Natural killer cell (primary cell): ENCODE measurements at regions not wholly inside any gene's neighbourhood (a gene's known extent, or its start where the extent isn't known, plus 50 kb on each side); places are given as distances from the start of the nearest gene placed in this dataset.

Experiments
- ATAC-seq, 3 donors: fragments of 150-1000 bp in 2 of 3; fragments of 200-7000 bp in 1 of 3; cut with Tn5 transposase; 1 replicate in 1 of 3; 2 replicates in 2 of 3; pipeline ENCODE4 v1.10.0; 2021; ENCODE audit warnings: mild to moderate bottlenecking in 2 of 3, moderate library complexity in 2 of 3
- DNase-seq, 2 donors: peaks; one replicate each; pipeline versions ENCODE4 v3.0.0 to v3.0.0-alpha.2; 2013 to 2021; ENCODE audit warnings: mixed read lengths in 1 of 2
- H3K27ac ChIP-seq: one replicate; pipeline ENCODE4 v1.5.1; 2013; ENCODE audit warnings: mild to moderate bottlenecking, low read length
- H3K27me3 ChIP-seq: one replicate; pipeline ENCODE4 v1.6.1; 2013; ENCODE audit warnings: low read length; ENCODE audit not compliant: control insufficient read depth, insufficient read depth
- H3K36me3 ChIP-seq: one replicate; pipeline ENCODE4 v1.6.1; 2013; ENCODE audit warnings: low read length; ENCODE audit not compliant: control insufficient read depth, insufficient read depth
- H3K4me1 ChIP-seq: one replicate; pipeline ENCODE4 v1.6.1; 2013; ENCODE audit warnings: low read length; ENCODE audit not compliant: control insufficient read depth, insufficient read depth
- H3K4me3 ChIP-seq: one replicate; pipeline ENCODE4 v1.5.1; 2013; ENCODE audit warnings: low read length
- H3K9me3 ChIP-seq: one replicate; pipeline ENCODE4 v1.6.1; 2013; ENCODE audit warnings: low read length; ENCODE audit not compliant: control insufficient read depth, insufficient read depth
- H3K27ac Mint-ChIP-seq, 2 donors: one replicate each; pipeline ENCODE4 v1.8.0; 2022; ENCODE audit warnings: mild to moderate bottlenecking in 2 of 2, mixed read lengths in 2 of 2, moderate library complexity in 1 of 2
- H3K27me3 Mint-ChIP-seq, 2 donors: one replicate each; pipeline ENCODE4 v1.8.0; 2022; ENCODE audit warnings: low read depth in 2 of 2, mixed read lengths in 2 of 2
- H3K36me3 Mint-ChIP-seq: one replicate; pipeline ENCODE4 v1.8.0; 2022; ENCODE audit warnings: mixed read lengths
- H3K4me1 Mint-ChIP-seq, 2 donors: one replicate each; pipeline ENCODE4 v1.8.0; 2022; ENCODE audit warnings: mixed read lengths in 2 of 2
- H3K4me3 Mint-ChIP-seq: one replicate; pipeline ENCODE4 v1.8.0; 2022; ENCODE audit warnings: mild to moderate bottlenecking, moderate library complexity, mixed read lengths
- H3K9me3 Mint-ChIP-seq, 2 donors: one replicate each; pipeline ENCODE4 v1.8.0; 2022; ENCODE audit warnings: mixed read lengths in 2 of 2
- WGBS: methylation state at CpG from one replicate; pipeline ENCODE4 v1.1.7; 2013; ENCODE audit warnings: missing lambda C conversion rate; ENCODE audit not compliant: insufficient coverage; 5-methylcytosine and 5-hydroxymethylcytosine counted together
- intact Hi-C: fragments of 100-400 bp; cut with micrococcal nuclease; formaldehyde crosslinking; loops from one replicate; pipeline ENCODE4 v1.14.2; 2022
- TF ChIP-seq, protein P1 (sequence below): fragments of 200-600 bp; IDR thresholded peaks from one replicate; pipeline ENCODE4 v1.8.0; 2022; ENCODE audit warnings: antibody characterized with exemption

DNA sequence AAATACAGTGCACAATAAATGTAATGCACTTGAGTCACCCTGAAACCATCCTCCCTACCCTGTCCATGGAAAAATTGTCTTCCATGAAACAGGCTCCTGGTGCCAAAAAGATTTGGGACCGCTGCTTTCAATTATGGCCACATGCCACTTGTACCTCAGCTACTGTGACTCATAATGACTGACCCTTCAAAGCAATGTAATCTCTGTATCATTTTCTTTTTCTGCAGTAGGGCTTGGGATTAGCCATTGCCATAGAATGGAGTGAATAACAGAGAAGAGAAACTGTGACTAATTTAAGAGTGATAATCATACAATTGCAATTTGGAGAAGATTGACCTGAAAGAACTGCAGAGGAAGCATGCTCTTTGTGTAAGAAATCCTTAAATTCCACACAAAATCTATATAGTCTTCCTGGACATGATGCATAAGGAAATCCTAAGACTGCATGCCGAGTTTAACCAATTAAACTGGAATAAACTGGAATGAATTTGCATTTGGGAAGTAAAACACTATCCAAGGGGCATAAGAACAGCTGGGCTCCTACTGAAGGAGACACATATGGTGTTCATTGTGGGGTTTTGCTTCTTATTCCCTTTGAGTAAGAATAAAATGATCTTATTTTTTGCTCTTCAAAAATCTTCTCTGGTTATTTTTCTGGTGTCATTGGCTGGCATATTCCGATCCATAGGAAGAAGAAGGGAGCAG is 59.5 kb upstream of the SLC7A1 start:
- H3K4me3 Mint-ChIP-seq: no peak overlapping the region
- no peaks in the 10 kb centered on the region for H3K4me1 ChIP-seq
- peaks cover 2% of the 10 kb centered on the region for H3K36me3 Mint-ChIP-seq
- H3K36me3 ChIP-seq: no peaks in the 10 kb centered on the region
- no peaks in the 10 kb centered on the region for H3K27me3 Mint-ChIP-seq
- no peaks in the 10 kb centered on the region for H3K27me3 ChIP-seq
- no peak for ATAC-seq
- no peak overlapping the region for H3K27ac Mint-ChIP-seq
- 82% methylated on average over 3 of the region's 3 CpGs for WGBS
- DNase-seq: no peak
- peaks cover 3 to 5% of the 10 kb centered on the region in 2 donors for H3K9me3 Mint-ChIP-seq
- H3K4me3 ChIP-seq: no peak overlapping the region
- H3K27ac ChIP-seq: no peak overlapping the region
- TF ChIP-seq, protein P1, sequence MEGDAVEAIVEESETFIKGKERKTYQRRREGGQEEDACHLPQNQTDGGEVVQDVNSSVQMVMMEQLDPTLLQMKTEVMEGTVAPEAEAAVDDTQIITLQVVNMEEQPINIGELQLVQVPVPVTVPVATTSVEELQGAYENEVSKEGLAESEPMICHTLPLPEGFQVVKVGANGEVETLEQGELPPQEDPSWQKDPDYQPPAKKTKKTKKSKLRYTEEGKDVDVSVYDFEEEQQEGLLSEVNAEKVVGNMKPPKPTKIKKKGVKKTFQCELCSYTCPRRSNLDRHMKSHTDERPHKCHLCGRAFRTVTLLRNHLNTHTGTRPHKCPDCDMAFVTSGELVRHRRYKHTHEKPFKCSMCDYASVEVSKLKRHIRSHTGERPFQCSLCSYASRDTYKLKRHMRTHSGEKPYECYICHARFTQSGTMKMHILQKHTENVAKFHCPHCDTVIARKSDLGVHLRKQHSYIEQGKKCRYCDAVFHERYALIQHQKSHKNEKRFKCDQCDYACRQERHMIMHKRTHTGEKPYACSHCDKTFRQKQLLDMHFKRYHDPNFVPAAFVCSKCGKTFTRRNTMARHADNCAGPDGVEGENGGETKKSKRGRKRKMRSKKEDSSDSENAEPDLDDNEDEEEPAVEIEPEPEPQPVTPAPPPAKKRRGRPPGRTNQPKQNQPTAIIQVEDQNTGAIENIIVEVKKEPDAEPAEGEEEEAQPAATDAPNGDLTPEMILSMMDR: no peak
- H3K4me1 Mint-ChIP-seq: peaks cover 0 to 5% of the 10 kb centered on the region in 2 donors
- H3K9me3 ChIP-seq: no peaks in the 10 kb centered on the region
- intact Hi-C loops: no loop called here

DNA sequence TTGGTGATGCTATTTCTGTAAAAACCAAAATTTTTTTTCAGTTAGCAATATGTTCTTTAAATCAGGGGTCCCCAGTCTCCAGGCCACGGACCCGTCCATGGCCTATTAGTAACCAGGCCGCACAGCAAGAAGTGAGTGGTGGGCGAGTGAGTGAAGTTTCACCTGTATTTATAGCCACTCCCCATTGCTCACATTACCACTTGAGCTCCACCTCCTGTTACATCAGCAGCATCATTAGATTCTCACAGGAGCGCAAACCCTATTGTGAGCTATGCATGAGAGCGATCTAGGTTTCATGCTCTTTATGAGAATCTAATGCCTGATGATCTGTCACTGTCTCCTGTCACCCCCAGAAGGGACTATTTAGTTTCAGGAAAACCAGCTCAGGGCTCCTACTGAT is 58.9 kb upstream of the SLC7A1 start:
- ATAC-seq: no peak
- Mint-ChIP-seq H3K27ac (no peak overlapping the region), H3K27me3 (no peaks in the 10 kb centered on the region), H3K4me3 (no peak overlapping the region), H3K9me3 (no peaks in the 10 kb centered on the region), H3K4me1 (peaks cover 0 to 5% of the 10 kb centered on the region in 2 donors), H3K36me3 (no peaks in the 10 kb centered on the region)
- Histone ChIP-seq H3K4me3 (no peak overlapping the region), H3K9me3 (no peaks in the 10 kb centered on the region), H3K36me3 (no peaks in the 10 kb centered on the region), H3K27ac (no peak overlapping the region), H3K27me3 (no peaks in the 10 kb centered on the region), H3K4me1 (no peaks in the 10 kb centered on the region)
- no peak for DNase-seq
- intact Hi-C loops: no loop called here
- TF ChIP-seq, protein P1: no peak
- WGBS: 92% methylated on average over 6 of the region's 6 CpGs

DNA sequence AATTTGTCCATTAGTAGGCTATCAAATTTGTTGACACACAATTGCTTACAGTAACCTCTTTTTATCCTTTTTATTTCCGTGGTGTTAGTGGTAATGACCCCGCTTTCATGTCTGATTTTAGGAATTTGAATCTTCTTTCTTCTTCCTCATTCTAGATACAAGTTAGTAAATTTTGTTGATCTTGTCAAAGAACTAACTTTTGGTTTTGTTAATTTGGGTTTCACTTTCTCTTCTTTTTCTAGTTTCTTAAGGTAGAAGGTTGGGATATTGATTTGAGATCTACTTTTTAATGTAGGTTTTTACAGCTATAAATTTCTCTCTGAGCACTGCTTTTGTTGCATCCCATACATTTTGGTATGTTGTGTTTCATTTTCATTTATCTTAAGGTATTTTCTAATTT is 53.3 kb upstream of the SLC7A1 start:
- ATAC-seq (no peak), DNase-seq (no peak)
- H3K27me3 Mint-ChIP-seq: peaks cover 0 to 3% of the 10 kb centered on the region in 2 donors
- H3K4me3 Mint-ChIP-seq: peak overlapping the region; percentile 70
- intact Hi-C loops: no loop called here
- no peaks in the 10 kb centered on the region for H3K36me3 Mint-ChIP-seq
- H3K9me3 ChIP-seq: no peaks in the 10 kb centered on the region
- H3K4me1 Mint-ChIP-seq: peaks cover 6 to 11% of the 10 kb centered on the region in 2 donors
- H3K9me3 Mint-ChIP-seq: peaks cover 0 to 5% of the 10 kb centered on the region in 2 donors
- WGBS: no CpG with 5 or more reads among the region's 2 CpGs
- no peaks in the 10 kb centered on the region for H3K4me1 ChIP-seq
- H3K4me3 ChIP-seq: no peak overlapping the region
- no peak overlapping the region for H3K27ac ChIP-seq
- H3K27ac Mint-ChIP-seq: peak overlapping the region; percentile 61 to 79
- TF ChIP-seq, protein P1: no peak
- no peaks in the 10 kb centered on the region for H3K36me3 ChIP-seq
- no peaks in the 10 kb centered on the region for H3K27me3 ChIP-seq
